ENCODE measurements at regions not wholly inside any gene's neighbourhood (a gene's known extent, or its start where the extent isn't known, plus 50 kb on each side); places are given as distances from the start of the nearest gene placed in this dataset.

DNA sequence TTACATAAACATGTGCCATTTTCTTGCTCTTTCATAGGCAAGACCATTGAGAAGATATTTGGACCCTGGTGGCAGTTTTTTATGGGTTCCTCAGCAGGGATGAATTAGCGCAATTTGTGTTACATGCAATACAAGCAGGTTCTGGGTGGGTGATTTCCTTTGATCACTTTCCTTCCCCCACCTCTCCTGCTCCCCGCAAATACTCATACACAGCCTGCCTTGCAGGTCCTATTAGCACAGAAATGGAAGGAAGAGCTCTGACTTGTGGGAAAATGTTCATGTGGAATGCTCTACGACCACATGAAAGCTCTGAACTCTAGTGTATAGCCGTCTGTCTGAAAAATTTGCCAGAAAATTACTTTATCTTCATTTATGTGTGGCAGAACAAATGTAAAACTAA is 361.0 kb upstream of the FAT1 start:
- TF ChIP-seq ZNF384 (IDR thresholded peaks at IDR 0.05) (no peak), ELF4 (IDR thresholded peaks at IDR 0.05) (no peak), NFRKB (IDR thresholded peaks at IDR 0.05) (no peak), BHLHE40 (IDR thresholded peaks at IDR 0.05; ENCODE audit: borderline replicate concordance) (no peak)
